Activated naive CD4-positive, alpha-beta T cell (primary cell): ENCODE measurements at regions not wholly inside any gene's neighbourhood (a gene's known extent, or its start where the extent isn't known, plus 50 kb on each side); places are given as distances from the start of the nearest gene placed in this dataset.
"Not testable (repeated sequence)": the region's sequence is repeated elsewhere in the genome, so short reads cannot be mapped to it uniquely, and the experiment has no call there.

ENCODE experiments used
- DNase-seq, 4 experiments: peaks; one replicate each; lab custom pipeline; 2025; lab: John Stamatoyannopoulos, UW

DNA sequence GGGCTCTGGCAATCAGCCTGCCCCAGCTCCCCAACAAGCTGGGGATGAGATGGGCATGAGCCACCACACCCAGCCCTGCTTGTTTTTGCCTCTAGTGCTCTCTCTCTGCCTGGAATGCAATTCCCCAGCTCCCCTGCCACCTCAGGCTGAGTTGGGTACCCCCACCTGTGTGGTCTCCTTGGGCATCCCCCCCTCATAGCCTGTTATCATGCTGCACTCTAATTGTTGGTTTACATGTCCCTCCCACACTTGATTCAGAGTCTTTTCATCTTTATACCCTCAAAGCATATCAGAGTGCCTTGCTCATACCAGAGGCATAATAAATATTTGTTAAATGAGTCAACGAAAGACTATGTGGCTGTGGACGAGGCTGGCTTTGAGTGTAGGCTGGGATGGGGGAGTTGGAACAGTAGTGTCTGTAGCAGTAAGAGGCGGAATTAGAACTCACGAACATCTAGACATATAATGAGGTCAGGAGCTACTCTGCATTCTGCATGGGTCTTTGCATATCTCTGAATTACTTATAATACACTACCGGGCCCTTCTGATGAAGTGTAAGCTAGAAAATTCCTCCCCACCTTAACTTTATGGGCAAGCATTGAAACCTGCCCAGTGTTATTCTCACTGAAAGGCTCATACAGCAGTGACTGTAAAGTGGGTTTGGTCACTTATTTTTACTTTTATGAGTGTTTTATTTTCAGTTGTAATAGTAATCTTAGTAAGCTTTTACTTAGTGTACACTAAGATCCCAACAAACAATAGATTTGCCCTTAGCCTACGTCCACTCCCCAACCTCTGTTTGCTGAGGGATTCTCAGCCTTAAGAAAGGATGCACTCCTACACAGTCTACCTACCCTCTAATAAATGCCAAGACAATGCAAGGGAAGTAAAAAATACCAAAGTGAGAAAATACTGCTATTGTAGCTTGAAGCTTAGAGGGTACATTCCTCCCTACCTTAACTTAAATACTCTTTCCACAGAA is 58.7 kb downstream of the EDN1 start:
- no peak for DNase-seq

- no peak for DNase-seq
Observed at GRCh38 chr6:12350644-12351170, 60.5 kb downstream of the EDN1 start.

DNA sequence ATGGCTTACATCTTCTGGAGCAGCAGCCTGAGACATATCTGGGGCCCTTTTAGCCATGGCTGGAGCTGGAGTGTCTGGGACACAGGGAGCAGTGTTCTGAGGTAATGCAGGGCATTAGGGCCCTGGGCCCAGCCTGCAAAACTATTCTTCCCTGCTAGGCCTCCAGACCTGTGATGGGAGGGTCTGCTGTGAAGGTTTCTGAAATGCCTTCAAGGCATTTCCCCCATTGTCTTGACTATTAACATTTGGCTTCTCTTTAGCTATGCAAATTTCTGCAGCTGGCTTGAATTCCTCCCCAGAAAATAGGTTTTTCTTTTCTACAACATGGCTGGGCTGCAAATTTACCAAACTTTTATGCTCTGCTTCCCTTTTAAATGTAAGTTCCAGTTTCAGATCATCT is 61.5 kb downstream of the EDN1 start:
- no peak for DNase-seq

DNA sequence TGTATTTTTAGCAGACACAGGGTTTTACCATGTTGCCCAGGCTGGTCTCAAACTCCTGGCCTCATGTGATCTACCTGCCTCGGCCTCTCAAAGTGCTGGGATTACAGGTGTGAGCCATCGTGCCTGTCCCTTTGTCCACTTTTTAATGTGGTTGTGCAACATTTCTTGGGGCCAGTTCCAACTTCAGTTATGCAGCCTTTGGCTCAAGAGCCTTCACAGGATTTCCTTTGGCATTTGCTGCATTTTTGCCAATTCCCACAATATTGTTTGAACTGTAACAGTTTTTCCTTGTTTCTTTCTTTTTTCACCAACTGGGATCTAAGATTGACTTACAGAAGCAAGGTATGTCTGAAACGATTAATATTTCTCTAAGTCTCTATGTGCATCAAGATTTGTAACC is 63.6 kb downstream of the EDN1 start:
- DNase-seq: no peak

DNA sequence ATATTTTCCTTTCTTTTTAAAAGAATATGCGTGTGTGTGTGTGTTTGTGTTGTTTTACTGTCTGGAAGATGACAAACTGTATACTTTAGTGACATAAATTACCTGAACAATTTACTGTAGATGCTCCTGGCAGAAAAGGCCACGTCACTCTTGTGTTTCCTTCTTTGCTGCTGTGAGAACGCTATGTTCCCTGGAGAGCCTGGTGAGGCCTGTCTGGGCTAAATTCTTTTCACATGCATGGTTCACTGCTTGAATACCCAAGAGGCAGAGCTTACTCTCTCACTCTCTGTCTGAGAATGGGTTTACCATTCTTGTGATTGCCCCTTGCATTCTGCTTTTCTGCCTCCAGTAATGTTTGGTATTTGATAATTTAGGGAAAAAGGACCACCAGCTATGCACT is 64.3 kb downstream of the EDN1 start:
- no peak for DNase-seq

DNA sequence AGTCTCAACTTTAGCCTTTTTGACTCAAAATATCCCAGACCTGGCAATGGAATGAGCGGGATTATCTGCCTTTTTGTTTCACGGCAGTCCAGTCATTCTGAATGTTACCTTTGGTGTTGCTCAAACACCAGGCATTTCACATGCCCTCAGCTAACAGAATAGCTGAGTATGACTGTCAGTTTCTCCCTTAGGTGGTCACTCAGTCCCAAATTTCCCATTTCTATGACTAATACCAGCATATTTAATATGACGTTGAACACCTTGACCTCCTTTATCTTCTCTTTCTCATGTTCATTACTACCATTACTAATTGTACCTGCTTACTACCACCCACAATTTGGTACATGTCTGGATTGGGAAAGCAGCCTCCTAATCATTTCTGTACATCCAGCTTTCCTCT is 65.2 kb downstream of the EDN1 start:
- no peak for DNase-seq

DNA sequence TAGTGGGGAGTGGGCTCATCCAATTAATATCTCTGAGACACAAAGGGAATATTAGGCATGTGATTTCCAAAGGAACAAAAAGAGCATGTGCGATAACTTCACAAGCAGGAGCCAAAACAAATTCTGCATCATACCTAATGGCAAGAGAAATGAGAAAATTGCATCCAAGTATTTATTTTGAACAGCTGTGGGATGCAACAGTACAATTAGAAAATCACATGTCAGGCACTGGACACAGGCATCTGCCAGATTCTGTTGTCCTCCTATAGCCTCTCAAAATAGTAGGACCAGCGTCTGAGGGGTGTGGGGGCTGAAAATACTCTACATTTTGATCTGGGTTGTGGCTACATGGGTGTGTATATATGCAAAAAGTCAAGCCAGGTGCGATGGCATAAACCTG is 66.3 kb downstream of the EDN1 start:
- no peak for DNase-seq

DNA sequence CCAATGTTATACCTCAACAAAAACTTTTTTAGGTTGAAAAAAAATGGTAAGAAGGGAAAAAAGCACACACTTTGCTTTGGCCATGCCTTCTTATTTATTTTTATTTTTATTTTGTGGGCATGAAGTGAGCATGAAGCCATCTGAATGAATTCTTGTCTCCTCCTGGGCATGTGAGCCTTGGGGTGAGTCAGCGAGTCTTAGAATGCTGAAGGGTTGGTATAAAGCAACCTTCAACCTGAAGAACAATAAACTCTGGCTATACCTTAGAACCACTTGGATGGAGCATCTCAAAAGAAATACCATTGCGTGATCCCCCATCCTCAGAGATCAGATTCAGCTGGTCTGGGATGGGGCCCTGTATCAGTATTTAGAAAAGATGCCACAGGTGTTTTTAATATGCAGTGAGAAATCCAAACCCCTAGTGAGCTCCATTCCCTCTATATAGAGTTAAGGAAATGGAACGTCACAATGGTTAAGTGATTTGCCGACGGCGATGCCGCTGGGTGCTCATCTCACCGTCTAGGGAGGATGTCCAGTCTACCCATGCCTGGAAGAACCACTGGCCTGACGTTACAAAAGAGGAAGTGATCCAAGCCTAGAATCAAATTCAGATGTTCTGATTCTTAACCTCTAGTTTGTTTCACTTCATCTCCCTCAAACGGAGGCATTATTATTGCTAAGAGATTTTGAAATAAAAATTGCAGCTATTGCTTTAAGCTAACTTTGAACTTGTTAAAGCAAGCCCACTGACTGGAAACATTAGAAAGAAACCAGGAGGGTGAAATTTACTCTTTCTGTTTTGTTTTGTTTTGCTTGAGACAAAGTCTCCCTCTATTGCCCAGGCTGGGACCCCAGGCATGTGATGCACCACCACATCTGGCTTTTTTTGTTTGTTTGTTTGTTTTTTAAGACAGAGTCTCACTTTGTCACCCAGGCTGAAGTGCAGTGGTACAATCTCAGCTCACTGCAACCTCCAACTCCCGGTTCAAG is 67.1 kb downstream of the EDN1 start:
- no peak for DNase-seq

GRCh38 chr6:12359036-12359435 is 68.9 kb downstream of the EDN1 start:
- DNase-seq: no peak

DNA sequence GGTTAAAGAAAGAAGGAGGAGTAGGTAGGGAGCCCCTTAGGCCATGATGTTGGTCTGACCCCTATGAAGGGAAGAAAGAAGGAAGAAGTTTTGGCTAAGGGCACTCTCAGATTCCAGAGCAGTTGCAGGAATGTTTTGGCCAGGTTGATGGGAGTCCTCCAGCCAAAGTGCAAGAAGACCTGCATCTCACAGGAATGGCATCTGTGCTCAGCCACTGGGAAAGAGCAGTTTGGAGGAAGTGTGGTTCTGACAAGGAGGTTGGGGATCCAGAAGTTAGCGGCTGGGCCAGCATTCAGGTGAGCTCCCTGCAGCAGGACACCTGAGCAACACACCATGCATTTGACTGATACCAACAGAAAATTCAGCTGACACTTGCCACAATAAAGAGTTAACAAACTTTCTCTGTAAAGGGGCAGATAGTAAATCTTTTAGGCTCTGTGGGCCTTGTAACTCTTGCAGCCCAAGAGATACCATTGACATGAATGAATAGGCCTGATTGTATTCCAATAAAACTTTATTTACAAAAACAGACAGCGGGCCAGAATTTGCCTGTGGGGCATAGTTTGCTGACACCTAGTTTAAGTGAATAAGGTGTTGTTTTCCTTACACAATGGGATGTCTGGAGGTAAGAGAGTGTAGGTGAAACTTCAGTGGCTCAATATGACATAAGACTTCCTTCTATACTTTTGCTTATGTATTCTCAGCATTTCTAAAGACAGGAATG is 71.0 kb downstream of the EDN1 start:
- no peak for DNase-seq

- DNase-seq: not testable (repeated sequence)
Observed at GRCh38 chr6:12363277-12363650, 73.1 kb downstream of the EDN1 start.

- DNase-seq: no peak
Observed at GRCh38 chr6:12363651-12364381, 73.7 kb downstream of the EDN1 start.

GRCh38 chr6:12364621-12365020 is 74.5 kb downstream of the EDN1 start:
- no peak for DNase-seq

- no peak for DNase-seq
Observed at GRCh38 chr6:12366731-12367130, 76.6 kb downstream of the EDN1 start.

GRCh38 chr6:12367412-12367811 is 77.3 kb downstream of the EDN1 start:
- no peak for DNase-seq

DNA sequence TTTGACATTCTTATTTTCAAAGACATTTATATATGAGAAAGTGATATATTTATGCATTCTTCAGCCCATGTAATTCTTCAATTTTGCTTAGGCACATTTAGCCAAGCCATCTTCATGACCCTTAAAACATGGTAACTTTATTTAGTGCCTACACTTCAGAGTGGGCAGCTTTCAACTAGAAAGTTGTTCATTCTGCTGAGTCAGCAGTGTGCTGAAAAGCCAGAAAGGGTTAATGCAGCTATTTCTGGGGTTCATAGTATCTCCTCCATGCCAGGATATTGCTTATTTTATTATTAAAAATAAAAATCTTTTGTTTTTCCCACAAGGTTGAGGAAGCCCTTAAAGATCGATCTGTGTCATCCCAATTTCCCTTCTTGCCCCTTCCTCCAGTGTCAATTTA is 79.2 kb downstream of the EDN1 start:
- DNase-seq: no peak

GRCh38 chr6:12369781-12370262 is 79.7 kb downstream of the EDN1 start:
- DNase-seq: no peak

GRCh38 chr6:12371151-12371550 is 81.0 kb downstream of the EDN1 start:
- no peak for DNase-seq

DNA sequence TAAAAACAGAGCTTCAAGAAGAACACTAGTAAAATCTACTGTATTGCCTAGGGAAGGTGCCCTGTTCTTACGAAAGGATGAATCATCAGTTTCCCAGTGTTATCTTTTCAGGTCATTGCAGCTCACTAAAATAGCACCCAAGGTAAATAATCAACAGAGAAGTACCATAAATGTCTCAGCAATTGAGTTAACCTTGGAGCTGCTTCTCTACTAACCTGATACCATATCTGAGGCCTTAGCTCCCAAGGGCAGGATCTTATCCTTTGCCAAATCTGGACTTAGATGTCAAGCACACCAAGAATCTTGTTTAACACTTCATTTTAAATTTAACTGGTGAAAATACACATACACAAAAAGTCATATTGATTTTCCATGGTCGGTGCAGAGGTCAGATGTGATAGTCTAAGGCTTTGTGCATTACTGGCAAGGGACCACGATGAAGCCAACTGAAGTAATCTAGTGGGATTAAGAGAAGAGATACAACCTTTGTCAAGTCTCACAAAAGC is 81.5 kb downstream of the EDN1 start:
- DNase-seq: no peak

DNA sequence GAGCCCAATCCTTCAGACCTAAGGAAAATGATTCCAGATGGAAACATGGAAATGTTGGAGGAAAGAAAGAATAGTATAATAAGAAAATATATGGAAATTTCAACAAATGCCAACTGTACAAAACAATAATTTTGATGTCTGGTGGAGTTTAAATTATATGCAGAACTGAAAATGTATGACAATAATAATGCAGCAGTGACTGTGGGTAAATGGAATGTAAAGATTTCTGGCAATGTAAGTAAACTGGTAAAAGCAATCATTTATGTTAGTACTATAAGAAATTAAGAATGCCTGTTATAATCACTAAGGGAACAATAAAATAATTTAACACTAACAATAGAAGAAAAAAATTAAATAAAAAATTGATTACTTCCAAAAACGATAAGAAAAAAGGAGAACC is 89.0 kb downstream of the EDN1 start:
- no peak for DNase-seq

GRCh38 chr6:12381587-12381986 is 91.4 kb downstream of the EDN1 start:
- no peak for DNase-seq
